ENCODE measurements at regions not wholly inside any gene's neighbourhood (a gene's known extent, or its start where the extent isn't known, plus 50 kb on each side); places are given as distances from the start of the nearest gene placed in this dataset.
"Not testable (repeated sequence)": the region's sequence is repeated elsewhere in the genome, so short reads cannot be mapped to it uniquely, and the experiment has no call there.

GRCh38 chr3:193037828-193038227 lies 120.2 kb upstream of the MB21D2 start:
- TF ChIP-seq POLR2AphosphoS5, CTCF, POLR2A (IDR thresholded peaks at IDR 0.05): not testable (repeated sequence)
